Keratinocyte (primary cell): ENCODE measurements at regions not wholly inside any gene's neighbourhood (a gene's known extent, or its start where the extent isn't known, plus 50 kb on each side); places are given as distances from the start of the nearest gene placed in this dataset.

Experiments used
- DNase-seq: peaks from one replicate; pipeline ENCODE4 v3.0.0-alpha.2; 2011; ENCODE audit warnings: low read depth, missing footprints, low spot score
- FAIRE-seq: peaks from 2 replicates; lab custom pipeline; 2011; peaks lifted over from hg19 to GRCh38; lab: Jason Lieb, UNC
- H2AFZ ChIP-seq: 2 replicates; pipeline ENCODE4 v1.6.0; 2012; ENCODE audit warnings: low read length, control low read depth, inconsistent platforms; ENCODE audit not compliant: control insufficient read depth
- H3K27ac ChIP-seq: 2 replicates; pipeline ENCODE4 v1.5.1; 2011; ENCODE audit warnings: low read length; ENCODE audit not compliant: control insufficient read depth, insufficient read depth
- H3K27me3 ChIP-seq: 3 replicates; pipeline ENCODE4 v1.6.0; 2011; ENCODE audit warnings: low read length; ENCODE audit not compliant: control insufficient read depth, insufficient read depth; ENCODE audit errors: extremely low read depth
- H3K36me3 ChIP-seq, 2 experiments: 2 replicates in 1 of 2; 3 replicates in 1 of 2; pipeline ENCODE4 v1.5.1; 2011; ENCODE audit warnings: low read length in 2 of 2, mild to moderate bottlenecking in 1 of 2; ENCODE audit not compliant: control insufficient read depth in 2 of 2, insufficient read depth in 2 of 2; ENCODE audit errors: extremely low read depth in 1 of 2
- H3K4me1 ChIP-seq: 3 replicates; pipeline ENCODE4 v1.5.1; 2011; ENCODE audit warnings: low read length; ENCODE audit not compliant: control insufficient read depth, insufficient read depth; ENCODE audit errors: extremely low read depth
- H3K4me2 ChIP-seq: 3 replicates; pipeline ENCODE4 v1.6.0; 2011; ENCODE audit warnings: low read depth, low read length; ENCODE audit not compliant: control insufficient read depth, insufficient read depth; ENCODE audit errors: extremely low read depth
- H3K4me3 ChIP-seq, 3 experiments: fragments of 200-600 bp in 1 of 3; sonication (generic) in 1 of 3; 2 replicates in 2 of 3; 3 replicates in 1 of 3; pipeline ENCODE4 v1.5.1; 2011 to 2016; ENCODE audit warnings: low read length in 3 of 3, mild to moderate bottlenecking in 3 of 3, control low read depth in 2 of 3, inconsistent platforms in 1 of 3, low read depth in 1 of 3, mixed read lengths in 1 of 3, mixed run types in 1 of 3, moderate library complexity in 1 of 3; ENCODE audit not compliant: control insufficient read depth in 2 of 3, insufficient read depth in 2 of 3; ENCODE audit errors: extremely low read depth in 1 of 3
- H3K79me2 ChIP-seq: 2 replicates; pipeline ENCODE4 v1.6.0; 2012; ENCODE audit warnings: low read length; ENCODE audit not compliant: control insufficient read depth, insufficient read depth
- H3K9ac ChIP-seq: 3 replicates; pipeline ENCODE4 v1.6.0; 2011; ENCODE audit warnings: low read length; ENCODE audit not compliant: control insufficient read depth, insufficient read depth; ENCODE audit errors: extremely low read depth
- H3K9me1 ChIP-seq: 3 replicates; pipeline ENCODE4 v1.6.0; 2011; ENCODE audit warnings: low read length; ENCODE audit not compliant: control insufficient read depth, insufficient read depth; ENCODE audit errors: extremely low read depth
- H3K9me3 ChIP-seq: 2 replicates; pipeline ENCODE4 v1.5.1; 2012; ENCODE audit warnings: low read depth, low read length; ENCODE audit not compliant: control insufficient read depth
- H4K20me1 ChIP-seq: 3 replicates; pipeline ENCODE4 v1.6.0; 2011; ENCODE audit warnings: low read length; ENCODE audit not compliant: control insufficient read depth, insufficient read depth; ENCODE audit errors: extremely low read depth
- EZH2 ChIP-seq: IDR thresholded peaks from one replicate; pipeline ENCODE4 v1.6.1; 2012; ENCODE audit warnings: inconsistent platforms, mild to moderate bottlenecking, low read length, moderate library complexity
- dilution Hi-C: fragments of 300-500 bp; cut with MboI; formaldehyde crosslinking; loops from one replicate; pipeline ENCODE4 v1.7.0; 2020; ENCODE audit warnings: low sequenced_read_pairs; ENCODE audit not compliant: extremely low pct_ligation_motif_present
- TF ChIP-seq, protein P1 (sequence below), 3 experiments: IDR thresholded peaks in 1 of 3; conservative IDR thresholded peaks in 1 of 3; optimal IDR thresholded peaks in 1 of 3; 2 replicates in 2 of 3; 3 replicates in 1 of 3; pipeline versions ENCODE3 to v1.5.1; 2011; ENCODE audit warnings: low read length in 3 of 3, mild to moderate bottlenecking in 3 of 3, moderate library complexity in 2 of 3, control low read depth in 1 of 3, inconsistent platforms in 1 of 3; ENCODE audit not compliant: insufficient read depth in 2 of 3; ENCODE audit errors: extremely low read depth in 1 of 3

DNA sequence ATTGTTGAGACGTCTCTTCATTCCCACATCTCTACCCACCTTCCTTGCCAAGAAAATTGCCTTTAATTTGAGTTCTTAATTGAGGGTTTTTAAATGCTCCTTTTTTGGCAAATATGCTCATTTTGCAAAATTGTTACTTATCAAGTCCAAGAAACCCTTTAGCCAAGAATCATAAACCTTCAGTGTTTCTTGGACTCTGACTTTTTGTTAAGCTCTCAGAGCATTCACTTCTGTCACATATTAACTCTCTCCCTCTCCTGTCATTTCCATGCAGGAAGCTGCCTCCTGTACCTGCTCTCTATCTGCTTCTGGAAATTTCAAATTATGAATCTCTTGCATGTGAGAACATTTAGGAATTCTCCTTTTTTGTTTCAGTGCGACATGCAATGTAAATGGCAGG is 100.0 kb upstream of the PIEZO2 start:
- no peaks in the 10 kb centered on the region for H3K4me1 ChIP-seq
- no peak overlapping the region for H3K4me3 ChIP-seq
- dilution Hi-C loops = no loop called here
- FAIRE-seq (no peak), DNase-seq (no peak)
- H3K4me2 ChIP-seq = no peak overlapping the region
- H3K79me2 ChIP-seq = no peaks in the 10 kb centered on the region
- peaks cover 2% of the 10 kb centered on the region for H3K9me3 ChIP-seq
- H3K9me1 ChIP-seq = no peaks in the 10 kb centered on the region
- no peak overlapping the region for H3K9ac ChIP-seq
- H4K20me1 ChIP-seq = no peaks in the 10 kb centered on the region
- no peaks in the 10 kb centered on the region for H3K36me3 ChIP-seq
- no peak overlapping the region for H3K27ac ChIP-seq
- no peak overlapping the region for H2AFZ ChIP-seq
- TF ChIP-seq EZH2 = no peak
- TF ChIP-seq, protein P1, sequence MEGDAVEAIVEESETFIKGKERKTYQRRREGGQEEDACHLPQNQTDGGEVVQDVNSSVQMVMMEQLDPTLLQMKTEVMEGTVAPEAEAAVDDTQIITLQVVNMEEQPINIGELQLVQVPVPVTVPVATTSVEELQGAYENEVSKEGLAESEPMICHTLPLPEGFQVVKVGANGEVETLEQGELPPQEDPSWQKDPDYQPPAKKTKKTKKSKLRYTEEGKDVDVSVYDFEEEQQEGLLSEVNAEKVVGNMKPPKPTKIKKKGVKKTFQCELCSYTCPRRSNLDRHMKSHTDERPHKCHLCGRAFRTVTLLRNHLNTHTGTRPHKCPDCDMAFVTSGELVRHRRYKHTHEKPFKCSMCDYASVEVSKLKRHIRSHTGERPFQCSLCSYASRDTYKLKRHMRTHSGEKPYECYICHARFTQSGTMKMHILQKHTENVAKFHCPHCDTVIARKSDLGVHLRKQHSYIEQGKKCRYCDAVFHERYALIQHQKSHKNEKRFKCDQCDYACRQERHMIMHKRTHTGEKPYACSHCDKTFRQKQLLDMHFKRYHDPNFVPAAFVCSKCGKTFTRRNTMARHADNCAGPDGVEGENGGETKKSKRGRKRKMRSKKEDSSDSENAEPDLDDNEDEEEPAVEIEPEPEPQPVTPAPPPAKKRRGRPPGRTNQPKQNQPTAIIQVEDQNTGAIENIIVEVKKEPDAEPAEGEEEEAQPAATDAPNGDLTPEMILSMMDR (optimal IDR thresholded peaks at IDR 0.05 in 1 of 3, IDR thresholded peaks at IDR 0.05 in 1 of 3, conservative IDR thresholded peaks at IDR 0.05 in 1 of 3; ENCODE audit: extremely low read depth in 1 of 3, insufficient read depth in 2 of 3, low read length in 3 of 3) = no peak
- no peaks in the 10 kb centered on the region for H3K27me3 ChIP-seq

DNA sequence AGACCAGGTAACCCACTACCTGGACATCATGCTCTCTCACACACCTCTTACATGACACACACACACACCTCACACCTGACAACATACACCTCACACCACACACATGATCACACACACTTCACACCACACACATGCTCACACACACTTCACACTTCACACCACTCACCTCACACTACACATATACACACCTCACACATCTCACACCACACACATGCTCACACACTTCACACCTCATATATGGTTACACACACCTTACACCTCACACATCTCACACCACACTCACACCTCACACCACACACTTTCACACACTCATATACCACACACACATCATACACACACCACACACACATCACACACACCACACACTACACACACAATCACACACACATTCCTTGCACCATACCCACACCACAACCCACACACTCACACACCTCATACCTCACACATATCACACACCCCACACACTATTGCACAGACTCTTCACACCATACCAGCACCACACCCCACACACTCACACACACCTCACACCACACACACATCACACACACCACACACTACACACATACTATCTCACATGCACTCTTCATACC is 98.1 kb upstream of the PIEZO2 start:
- no peak overlapping the region for H3K27ac ChIP-seq
- peaks cover 2% of the 10 kb centered on the region for H3K9me3 ChIP-seq
- no peaks in the 10 kb centered on the region for H3K27me3 ChIP-seq
- H3K36me3 ChIP-seq = no peaks in the 10 kb centered on the region
- dilution Hi-C loops = no loop called here
- H3K9ac ChIP-seq = no peak overlapping the region
- H3K4me1 ChIP-seq = no peaks in the 10 kb centered on the region
- FAIRE-seq (no peak), DNase-seq (no peak)
- no peaks in the 10 kb centered on the region for H3K9me1 ChIP-seq
- no peak overlapping the region for H2AFZ ChIP-seq
- H3K4me3 ChIP-seq = no peak overlapping the region
- TF ChIP-seq, protein P1 (optimal IDR thresholded peaks at IDR 0.05 in 1 of 3, IDR thresholded peaks at IDR 0.05 in 1 of 3, conservative IDR thresholded peaks at IDR 0.05 in 1 of 3; ENCODE audit: extremely low read depth in 1 of 3, insufficient read depth in 2 of 3, low read length in 3 of 3) = no peak
- no peak for TF ChIP-seq EZH2
- no peaks in the 10 kb centered on the region for H4K20me1 ChIP-seq
- no peak overlapping the region for H3K4me2 ChIP-seq
- H3K79me2 ChIP-seq = no peaks in the 10 kb centered on the region
